Neural progenitor cell (in vitro differentiated cells): ENCODE measurements at regions not wholly inside any gene's neighbourhood (a gene's known extent, or its start where the extent isn't known, plus 50 kb on each side); places are given as distances from the start of the nearest gene placed in this dataset. TPM values are rescaled to one million over a fixed set of nuclear protein-coding genes. Genes with fewer than 3 reads are reported as not detected.
A peak's percentile ranks its signal among the peaks of the same experiment; 100 is the strongest.

ENCODE experiments used
- DNase-seq: peaks from one replicate; pipeline ENCODE4 v3.0.0-alpha.2; 2016; ENCODE audit warnings: low spot score
- H2AFZ ChIP-seq: fragments of 200-600 bp; sonication (generic); replicated peaks from 2 replicates; pipeline ENCODE4 v1.6.1; 2016; ENCODE audit warnings: antibody characterized with exemption
- H3F3A ChIP-seq: fragments of 200-600 bp; sonication (generic); 2 replicates; pipeline ENCODE4 v1.6.1; 2016; ENCODE audit warnings: antibody characterized with exemption, low read depth
- H3K27ac ChIP-seq: fragments of 200-600 bp; sonication (generic); 2 replicates; pipeline ENCODE4 v1.5.1; 2016; ENCODE audit warnings: mild to moderate bottlenecking
- H3K27me3 ChIP-seq: fragments of 200-600 bp; sonication (generic); 2 replicates; pipeline ENCODE4 v1.6.1; 2016; ENCODE audit warnings: mild to moderate bottlenecking, moderate library complexity
- H3K36me3 ChIP-seq: fragments of 200-600 bp; sonication (generic); 2 replicates; pipeline ENCODE4 v1.5.1; 2016
- H3K4me1 ChIP-seq: fragments of 200-600 bp; sonication (generic); 2 replicates; pipeline ENCODE4 v1.6.1; 2016; ENCODE audit warnings: mixed run types
- H3K4me2 ChIP-seq: fragments of 200-600 bp; sonication (generic); 2 replicates; pipeline ENCODE4 v1.6.1; 2016
- H3K4me3 ChIP-seq: fragments of 200-600 bp; sonication (generic); 2 replicates; pipeline ENCODE4 v1.5.1; 2016
- H3K79me2 ChIP-seq: fragments of 200-600 bp; sonication (generic); 2 replicates; pipeline ENCODE4 v1.6.1; 2016; ENCODE audit warnings: low read depth
- H3K9ac ChIP-seq: fragments of 200-600 bp; sonication (generic); 2 replicates; pipeline ENCODE4 v1.6.1; 2016
- H3K9me3 ChIP-seq: fragments of 200-600 bp; sonication (generic); 2 replicates; pipeline ENCODE4 v1.5.1; 2016; ENCODE audit warnings: low read depth
- H4K20me1 ChIP-seq: fragments of 200-600 bp; sonication (generic); 2 replicates; pipeline ENCODE4 v1.6.1; 2016; ENCODE audit warnings: low read depth
- H3K27ac Mint-ChIP-seq: 3 replicates; pipeline ENCODE4 v1.8.0; 2021; ENCODE audit warnings: mixed read lengths
- H3K27me3 Mint-ChIP-seq: 2 replicates; pipeline ENCODE4 v1.8.0; 2022; ENCODE audit warnings: low read depth, mild to moderate bottlenecking, inconsistent platforms, moderate library complexity, mixed read lengths; ENCODE audit not compliant: insufficient read depth
- H3K36me3 Mint-ChIP-seq: 3 replicates; pipeline ENCODE4 v1.8.0; 2021; ENCODE audit warnings: mixed read lengths
- H3K4me1 Mint-ChIP-seq: 3 replicates; pipeline ENCODE4 v1.8.0; 2021; ENCODE audit warnings: mixed read lengths
- H3K4me3 Mint-ChIP-seq: 3 replicates; pipeline ENCODE4 v1.8.0; 2021; ENCODE audit warnings: mild to moderate bottlenecking, moderate library complexity, mixed read lengths
- H3K9me3 Mint-ChIP-seq: 3 replicates; pipeline ENCODE4 v1.8.0; 2020; ENCODE audit warnings: mixed read lengths
- EZH2 ChIP-seq: fragments of 200-600 bp; sonication (generic); IDR thresholded peaks from 2 replicates; pipeline ENCODE4 v1.6.1; 2017; ENCODE audit warnings: antibody characterized with exemption, mild to moderate bottlenecking, moderate library complexity
- EZH2phosphoT487 ChIP-seq: fragments of 200-600 bp; sonication (generic); IDR thresholded peaks from 2 replicates; pipeline ENCODE4 v1.6.1; 2017; ENCODE audit warnings: antibody characterized with exemption
- small RNA-seq: library from RNA; depleted of rRNA; stranded (forward); fragments of <200 nt; gene quantifications from one replicate; pipeline ENCODE3, GENCODE V24; 2015
- TF ChIP-seq, protein P1 (sequence below): fragments of 200-600 bp; sonication (generic); IDR thresholded peaks from 2 replicates; pipeline ENCODE4 v1.5.1; 2017; ENCODE audit warnings: antibody characterized with exemption, mild to moderate bottlenecking

DNA sequence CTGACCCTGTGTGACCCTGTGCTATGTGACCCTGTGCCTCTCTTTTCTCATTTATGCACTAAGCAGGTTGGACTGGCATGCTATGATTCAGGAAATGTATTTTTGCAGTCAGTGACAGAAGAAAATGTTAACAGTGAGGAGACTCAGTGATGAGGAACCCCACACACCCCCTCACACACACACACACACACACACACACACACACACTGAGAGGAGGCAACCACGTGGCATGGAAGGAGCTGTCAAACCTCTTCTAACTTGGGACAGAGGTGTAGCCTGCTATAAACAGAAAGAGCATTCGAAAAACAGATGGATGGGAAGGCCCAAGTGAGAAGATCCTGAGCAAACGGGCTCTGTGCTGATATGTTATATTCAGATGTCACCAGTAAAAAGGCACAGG is 57.9 kb upstream of the GRIA1 start:
- Histone ChIP-seq H3K36me3 (no peaks in the 10 kb centered on the region), H3K4me1 (no peaks in the 10 kb centered on the region), H3K9me3 (no peaks in the 10 kb centered on the region), H3K79me2 (no peaks in the 10 kb centered on the region), H3K4me3 (no peak overlapping the region), H3K9ac (no peak overlapping the region), H3K27ac (no peak overlapping the region), H2AFZ (no peak overlapping the region), H3K27me3 (no peaks in the 10 kb centered on the region), H3K4me2 (no peak overlapping the region), H3F3A (no peaks in the 10 kb centered on the region), H4K20me1 (no peaks in the 10 kb centered on the region)
- Mint-ChIP-seq H3K9me3 (no peaks in the 10 kb centered on the region), H3K4me1 (peaks cover 3% of the 10 kb centered on the region), H3K36me3 (no peaks in the 10 kb centered on the region), H3K4me3 (no peak overlapping the region), H3K27me3 (no peaks in the 10 kb centered on the region), H3K27ac (no peak overlapping the region)
- TF ChIP-seq, protein P1, sequence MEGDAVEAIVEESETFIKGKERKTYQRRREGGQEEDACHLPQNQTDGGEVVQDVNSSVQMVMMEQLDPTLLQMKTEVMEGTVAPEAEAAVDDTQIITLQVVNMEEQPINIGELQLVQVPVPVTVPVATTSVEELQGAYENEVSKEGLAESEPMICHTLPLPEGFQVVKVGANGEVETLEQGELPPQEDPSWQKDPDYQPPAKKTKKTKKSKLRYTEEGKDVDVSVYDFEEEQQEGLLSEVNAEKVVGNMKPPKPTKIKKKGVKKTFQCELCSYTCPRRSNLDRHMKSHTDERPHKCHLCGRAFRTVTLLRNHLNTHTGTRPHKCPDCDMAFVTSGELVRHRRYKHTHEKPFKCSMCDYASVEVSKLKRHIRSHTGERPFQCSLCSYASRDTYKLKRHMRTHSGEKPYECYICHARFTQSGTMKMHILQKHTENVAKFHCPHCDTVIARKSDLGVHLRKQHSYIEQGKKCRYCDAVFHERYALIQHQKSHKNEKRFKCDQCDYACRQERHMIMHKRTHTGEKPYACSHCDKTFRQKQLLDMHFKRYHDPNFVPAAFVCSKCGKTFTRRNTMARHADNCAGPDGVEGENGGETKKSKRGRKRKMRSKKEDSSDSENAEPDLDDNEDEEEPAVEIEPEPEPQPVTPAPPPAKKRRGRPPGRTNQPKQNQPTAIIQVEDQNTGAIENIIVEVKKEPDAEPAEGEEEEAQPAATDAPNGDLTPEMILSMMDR, result no peak
- TF ChIP-seq EZH2phosphoT487, result no peak
- TF ChIP-seq EZH2, result no peak
- DNase-seq, result no peak

DNA sequence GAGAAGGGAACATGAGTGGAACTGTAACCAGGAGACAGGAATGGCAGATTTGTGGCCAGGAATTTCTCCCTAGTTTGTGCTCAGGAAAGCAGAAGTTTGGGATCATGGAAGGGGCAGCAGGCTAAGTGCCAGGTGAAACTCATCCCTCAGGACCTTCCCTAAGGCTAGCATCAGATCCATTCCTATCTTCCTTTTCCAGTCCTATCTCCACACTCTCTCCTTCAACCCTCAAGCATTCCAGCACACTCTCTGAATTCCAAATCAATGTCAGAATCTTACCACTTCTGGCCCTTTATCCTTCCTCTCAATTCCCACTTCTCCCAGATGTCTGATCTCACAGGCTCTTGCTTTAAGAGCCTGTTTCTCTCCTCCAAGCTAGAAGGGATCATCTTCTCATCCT is 53.2 kb upstream of the GRIA1 start:
- peaks cover 9% of the 10 kb centered on the region for H3K4me1 Mint-ChIP-seq
- H4K20me1 ChIP-seq, result no peaks in the 10 kb centered on the region
- H3K4me2 ChIP-seq, result no peak overlapping the region
- H3K4me3 ChIP-seq, result no peak overlapping the region
- no peaks in the 10 kb centered on the region for H3K27me3 ChIP-seq
- H3K27ac ChIP-seq, result no peak overlapping the region
- H3K36me3 ChIP-seq, result no peaks in the 10 kb centered on the region
- DNase-seq, result no peak
- H3K9me3 Mint-ChIP-seq, result no peaks in the 10 kb centered on the region
- no peaks in the 10 kb centered on the region for H3K4me1 ChIP-seq
- no peak overlapping the region for H3K4me3 Mint-ChIP-seq
- no peaks in the 10 kb centered on the region for H3K36me3 Mint-ChIP-seq
- TF ChIP-seq EZH2phosphoT487 (no peak), EZH2 (no peak)
- TF ChIP-seq, protein P1, result no peak
- no peaks in the 10 kb centered on the region for H3K79me2 ChIP-seq
- H3K9ac ChIP-seq, result no peak overlapping the region
- no peaks in the 10 kb centered on the region for H3K27me3 Mint-ChIP-seq
- H3F3A ChIP-seq, result no peaks in the 10 kb centered on the region
- H3K9me3 ChIP-seq, result no peaks in the 10 kb centered on the region
- H3K27ac Mint-ChIP-seq, result no peak overlapping the region
- no peak overlapping the region for H2AFZ ChIP-seq

DNA sequence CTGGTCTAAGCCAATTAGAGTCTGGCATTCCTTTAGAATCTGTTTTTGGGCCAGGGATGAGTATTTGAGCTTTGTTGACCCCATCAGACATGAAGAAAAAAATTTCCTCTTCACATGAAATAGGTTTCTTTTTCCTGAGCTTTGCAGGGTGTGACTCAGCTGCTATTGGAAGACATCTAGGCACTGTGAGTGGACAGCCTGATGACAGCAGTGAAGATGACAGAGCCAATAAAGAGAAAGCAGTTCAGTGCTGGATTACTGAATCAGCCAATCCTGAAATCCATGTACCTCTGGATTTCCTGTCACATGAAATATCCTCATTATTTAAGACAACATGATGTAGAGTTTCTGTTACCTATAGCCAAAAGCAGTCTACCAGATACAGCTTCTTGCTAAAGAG is 51.3 kb upstream of the GRIA1 start:
- Histone ChIP-seq H3K27ac (no peak overlapping the region), H2AFZ (peak overlapping the region; percentile 4), H4K20me1 (no peaks in the 10 kb centered on the region), H3K4me3 (no peak overlapping the region), H3K4me2 (no peak overlapping the region), H3F3A (no peaks in the 10 kb centered on the region), H3K27me3 (no peaks in the 10 kb centered on the region), H3K9ac (no peak overlapping the region), H3K4me1 (no peaks in the 10 kb centered on the region), H3K79me2 (no peaks in the 10 kb centered on the region), H3K36me3 (no peaks in the 10 kb centered on the region), H3K9me3 (no peaks in the 10 kb centered on the region)
- TF ChIP-seq EZH2phosphoT487 (no peak), EZH2 (no peak)
- TF ChIP-seq, protein P1, result no peak
- H3K4me3 Mint-ChIP-seq, result no peak overlapping the region
- peaks cover 12% of the 10 kb centered on the region for H3K4me1 Mint-ChIP-seq
- no peaks in the 10 kb centered on the region for H3K36me3 Mint-ChIP-seq
- peaks cover 2% of the 10 kb centered on the region for H3K9me3 Mint-ChIP-seq
- H3K27me3 Mint-ChIP-seq, result no peaks in the 10 kb centered on the region
- H3K27ac Mint-ChIP-seq, result no peak overlapping the region
- DNase-seq, result no peak

Small RNA genes in the stretch of these regions (small RNA-seq; reads per million reads assigned to genes)
- gene AC008571.1, result not detected
